NT2/D1 (cell line): ENCODE measurements at regions not wholly inside any gene's neighbourhood (a gene's known extent, or its start where the extent isn't known, plus 50 kb on each side); places are given as distances from the start of the nearest gene placed in this dataset.

Experiments
- YY1 ChIP-seq: IDR thresholded peaks from 2 replicates; pipeline ENCODE4 v1.6.1; 2011; ENCODE audit not compliant: insufficient read length, insufficient read depth
- ZNF274 ChIP-seq: IDR thresholded peaks from 2 replicates; pipeline ENCODE4 v1.6.1; 2011; ENCODE audit warnings: mild to moderate bottlenecking, low read depth, low read length

GRCh38 chr16:65867276-65867960, 499.1 kb upstream of the CDH5 start:
- TF ChIP-seq YY1, result no peak
- no peak for TF ChIP-seq ZNF274
